Left renal cortex interstitium (tissue), 4 donors: ENCODE measurements at regions not wholly inside any gene's neighbourhood (a gene's known extent, or its start where the extent isn't known, plus 50 kb on each side); places are given as distances from the start of the nearest gene placed in this dataset.

Experiments
- DNase-seq, 4 donors: peaks; one replicate each; pipeline ENCODE4 v3.0.0-alpha.2; 2013; ENCODE audit warnings: low read depth in 4 of 4, low spot score in 2 of 4, missing footprints in 1 of 4

DNA sequence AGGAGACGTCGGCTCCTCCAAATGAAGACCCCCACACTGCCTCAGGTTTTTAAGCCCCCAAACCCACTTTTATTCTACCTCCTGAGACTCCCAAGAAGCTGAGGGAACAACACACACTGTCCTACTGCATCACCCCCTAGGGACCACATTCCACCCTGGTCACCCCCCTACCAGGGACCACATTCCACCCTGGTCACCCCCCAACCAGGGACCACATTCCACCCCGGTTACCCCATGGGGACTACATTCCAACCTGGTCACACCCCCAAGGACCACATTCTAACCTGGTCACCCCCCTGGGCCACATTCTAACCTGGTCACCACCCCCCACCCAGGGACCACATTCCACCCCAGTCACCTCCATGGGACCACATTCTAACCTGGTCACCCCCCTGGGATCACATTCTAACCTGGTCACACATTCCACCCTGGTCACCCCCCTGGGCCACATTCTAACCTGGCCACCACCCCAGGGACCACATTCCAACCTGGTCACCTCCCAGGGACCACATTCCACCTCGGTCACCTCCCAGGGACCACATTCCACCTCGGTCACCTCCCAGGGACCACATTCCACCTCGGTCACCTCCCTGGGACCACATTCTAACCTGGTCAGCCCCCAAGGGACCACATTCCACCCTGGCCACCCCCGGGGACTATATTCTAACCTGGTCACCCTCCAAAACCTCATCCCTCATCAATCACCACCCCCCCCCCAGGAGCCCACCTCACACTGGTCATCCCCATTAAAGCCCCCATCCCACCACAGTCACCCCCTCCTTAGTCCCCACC, 587.6 kb downstream of the NPHP4 start:
- DNase-seq, result no peak

GRCh38 chr1:5403935-5404334, 588.3 kb downstream of the NPHP4 start:
- no peak for DNase-seq

GRCh38 chr1:5402618-5403017, 589.6 kb downstream of the NPHP4 start:
- no peak for DNase-seq

GRCh38 chr1:5399771-5400170, 592.5 kb downstream of the NPHP4 start:
- no peak for DNase-seq

DNA sequence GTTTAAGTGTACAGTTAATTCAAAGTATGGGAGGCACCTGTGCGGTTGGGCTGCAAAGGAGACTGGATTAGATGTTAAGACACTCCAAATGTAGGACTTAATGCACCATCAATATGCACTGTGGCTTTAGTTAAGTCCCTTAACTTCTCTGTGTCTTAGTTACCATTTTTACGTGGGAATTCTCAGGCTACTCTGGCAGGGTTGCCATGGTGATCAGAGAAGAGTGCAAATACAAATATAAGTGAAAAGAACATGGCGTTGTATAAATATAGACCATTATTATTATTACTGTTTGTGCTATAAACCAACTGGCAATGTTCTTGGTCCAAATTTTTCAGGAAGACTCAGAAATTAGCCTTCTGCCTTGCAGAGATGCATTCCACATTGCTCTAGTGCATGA, 595.6 kb downstream of the NPHP4 start:
- no peak for DNase-seq

- DNase-seq, result no peak
These were observed 598.1 kb downstream of the NPHP4 start for GRCh38 chr1:5394111-5394510.

GRCh38 chr1:5393603-5394002, 598.6 kb downstream of the NPHP4 start:
- DNase-seq, result no peak

DNA sequence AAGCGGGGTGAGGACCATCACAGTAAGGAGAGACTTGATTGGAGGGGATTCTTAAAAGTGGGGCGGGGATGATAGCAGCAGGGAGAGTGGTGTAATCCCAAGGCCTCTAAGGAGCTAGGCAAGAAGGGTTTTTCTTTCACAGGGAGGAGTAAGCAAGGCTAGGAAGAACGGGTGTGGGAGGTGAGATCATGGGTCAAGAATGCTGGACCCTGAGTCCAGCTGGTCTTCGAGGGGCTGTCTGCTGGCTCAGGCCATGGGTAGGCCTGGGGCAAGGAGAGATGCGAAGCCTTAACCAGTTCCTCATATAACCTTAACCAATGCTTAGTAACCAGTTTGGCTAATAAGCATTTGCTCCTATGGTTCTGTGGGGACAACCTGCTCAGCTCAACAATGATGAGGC, 599.1 kb downstream of the NPHP4 start:
- DNase-seq, result no peak

DNA sequence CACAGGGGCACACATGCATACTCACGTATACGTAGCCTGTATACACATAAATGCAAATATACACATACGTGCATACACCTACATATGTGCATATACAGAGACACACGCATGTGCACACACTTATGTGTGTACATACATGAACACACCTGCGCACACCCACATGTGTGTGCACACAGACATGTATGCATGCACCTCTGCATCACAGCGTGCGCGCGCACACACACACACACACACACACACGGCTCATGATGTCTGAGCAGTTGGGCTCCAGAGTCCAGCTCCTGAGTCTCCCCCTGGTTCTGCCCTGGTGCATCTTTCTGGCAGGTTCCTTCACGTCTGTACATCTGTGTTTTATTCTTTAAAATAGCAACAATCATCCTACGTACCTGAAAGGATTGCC, 600.5 kb downstream of the NPHP4 start:
- no peak for DNase-seq

DNA sequence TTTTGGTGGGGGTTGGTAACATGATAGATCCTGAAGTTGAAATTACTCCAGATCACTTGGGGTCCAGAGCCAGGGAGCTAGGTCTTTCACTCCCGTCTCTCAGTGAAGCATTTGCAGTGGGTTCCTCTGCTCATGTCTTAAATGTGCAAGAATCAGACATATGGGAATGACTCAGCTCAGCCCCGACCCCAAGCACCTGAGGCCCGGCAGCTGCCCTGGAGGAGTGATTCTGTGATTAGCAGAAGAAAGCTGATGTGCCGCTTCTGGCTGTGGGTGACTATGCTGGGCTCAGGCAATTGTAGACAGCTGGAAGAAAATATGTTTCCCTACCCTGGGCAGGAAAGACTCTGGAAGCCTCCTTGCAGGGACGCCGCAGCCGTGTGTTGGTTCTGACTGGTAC, 601.7 kb downstream of the NPHP4 start:
- DNase-seq, result no peak

DNA sequence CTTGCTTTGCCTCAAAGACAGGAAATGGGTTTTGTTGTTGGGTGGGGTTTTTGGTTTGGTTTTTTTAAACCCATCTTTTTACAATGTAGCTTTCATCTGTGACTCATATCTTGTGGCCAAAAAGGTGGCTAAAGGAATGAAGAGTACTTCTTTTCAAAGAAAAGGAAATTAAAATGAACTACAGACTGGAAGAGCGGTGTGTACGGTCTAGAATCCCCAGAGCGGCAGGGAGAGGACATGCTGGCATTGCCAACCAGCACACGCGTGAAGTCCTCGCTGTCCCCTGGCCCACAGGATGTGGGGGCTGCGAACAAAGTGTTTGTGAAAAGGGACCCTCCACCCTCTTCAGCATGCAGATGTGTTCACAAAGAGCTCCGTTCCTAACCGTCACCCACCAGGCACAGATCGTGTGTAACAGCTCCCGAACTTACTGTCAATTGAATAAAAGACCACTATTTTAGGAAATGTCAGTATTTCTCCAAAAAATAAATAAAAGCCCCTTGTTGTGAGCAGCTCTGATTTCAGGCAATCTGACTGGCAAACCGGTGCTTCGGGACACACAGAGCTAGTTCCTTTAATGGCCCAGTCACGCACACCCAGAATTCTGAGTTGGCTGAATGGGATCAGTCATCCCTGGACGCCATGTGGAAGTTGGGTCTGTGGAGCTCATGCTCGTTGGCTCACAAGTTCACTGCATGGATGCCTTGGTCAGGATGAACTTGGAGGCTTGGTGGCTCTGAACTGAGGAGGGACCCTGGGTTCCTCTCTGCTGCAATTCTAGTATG, 602.9 kb downstream of the NPHP4 start:
- no peak for DNase-seq

- no peak for DNase-seq
These were observed 603.6 kb downstream of the NPHP4 start for GRCh38 chr1:5388622-5389021.

DNA sequence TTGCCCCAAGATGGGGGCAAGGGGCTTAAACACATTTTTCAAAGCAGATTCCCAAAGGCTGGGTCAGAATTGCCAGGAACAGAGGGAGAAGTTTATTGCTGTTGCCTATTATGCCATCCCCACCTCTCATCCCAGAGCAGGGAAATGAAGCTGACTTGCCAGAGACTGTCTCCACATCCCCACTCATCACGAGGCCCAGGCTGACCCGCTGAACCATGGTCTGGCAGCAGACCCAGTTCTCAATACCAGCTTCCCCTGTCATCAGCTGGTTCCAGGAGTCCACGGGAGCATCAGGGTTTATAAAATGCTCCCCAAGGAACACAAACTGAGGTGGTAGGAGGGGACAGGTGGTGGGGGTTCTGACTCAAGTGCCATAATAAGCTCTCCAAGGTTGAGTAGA, 605.9 kb downstream of the NPHP4 start:
- DNase-seq, result no peak

DNA sequence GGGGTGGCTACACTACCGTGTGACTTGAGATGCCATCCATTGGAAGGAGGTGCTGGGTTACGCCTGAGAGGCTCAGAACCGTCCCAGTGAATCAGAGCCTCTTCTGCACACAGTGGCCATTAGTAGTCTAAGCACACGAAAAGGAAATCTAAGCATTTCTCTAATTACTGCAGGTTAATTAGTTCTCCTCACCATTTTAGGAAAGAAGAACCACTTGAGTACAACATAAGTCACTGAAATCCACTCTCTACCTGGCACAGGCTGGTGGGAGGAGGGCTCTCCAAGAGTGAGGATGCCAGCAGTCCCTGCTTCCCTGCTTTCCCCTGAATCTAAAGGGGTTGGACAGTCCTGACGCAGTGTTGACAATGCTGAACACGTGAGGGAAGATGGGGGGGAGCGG, 606.3 kb downstream of the NPHP4 start:
- DNase-seq, result no peak

GRCh38 chr1:5385096-5385799, 607.0 kb downstream of the NPHP4 start:
- no peak for DNase-seq

GRCh38 chr1:5381491-5381890, 610.7 kb downstream of the NPHP4 start:
- DNase-seq, result no peak

- DNase-seq, result no peak
These were observed 613.0 kb downstream of the NPHP4 start for GRCh38 chr1:5379176-5379759.

- no peak for DNase-seq
These were observed 615.5 kb downstream of the NPHP4 start for GRCh38 chr1:5376538-5377247.

DNA sequence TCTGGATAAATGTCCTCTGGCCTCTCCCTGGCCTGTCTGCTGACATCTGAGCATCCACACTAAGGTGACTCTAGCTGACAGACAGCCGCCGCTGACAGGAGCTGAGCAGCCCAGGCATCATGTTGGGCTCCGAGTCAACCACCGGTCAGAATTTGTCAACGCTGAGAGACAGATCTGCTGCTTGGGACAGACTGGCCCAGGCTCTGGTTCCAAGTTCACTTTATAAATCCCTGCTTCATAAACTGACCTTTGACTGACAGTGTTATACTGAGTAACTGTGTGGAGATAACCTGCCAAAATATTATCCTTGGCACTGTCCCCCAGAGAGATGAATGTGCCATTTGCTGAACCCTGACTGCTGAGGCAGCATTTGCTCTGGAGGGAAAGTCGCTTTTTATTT, 616.7 kb downstream of the NPHP4 start:
- no peak for DNase-seq

DNA sequence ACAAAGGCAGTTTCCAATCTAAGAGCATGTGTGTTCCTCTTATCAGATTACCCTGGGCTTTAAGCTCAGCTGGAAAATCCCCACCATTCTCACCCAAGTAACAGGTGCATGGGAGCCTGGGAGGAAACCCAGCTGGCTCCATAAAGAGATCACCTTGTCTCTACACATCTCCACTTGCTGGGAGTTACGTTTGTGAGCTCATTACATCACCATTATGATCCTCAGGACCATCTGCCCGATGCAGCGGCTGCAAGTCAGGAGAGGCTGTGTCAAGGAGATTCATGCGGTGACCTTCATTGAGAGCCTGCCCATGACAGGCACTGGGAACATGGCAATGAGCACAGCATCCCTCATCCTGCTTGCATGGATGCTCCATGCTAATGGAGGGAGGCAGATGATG, 618.0 kb downstream of the NPHP4 start:
- no peak for DNase-seq

- no peak for DNase-seq
These were observed 618.9 kb downstream of the NPHP4 start for GRCh38 chr1:5373281-5373680.
